Prostate gland (tissue), 2 donors: ENCODE measurements at regions not wholly inside any gene's neighbourhood (a gene's known extent, or its start where the extent isn't known, plus 50 kb on each side); places are given as distances from the start of the nearest gene placed in this dataset.

Experiments
- DNase-seq: peaks from one replicate; pipeline ENCODE4 v3.0.0-alpha.2; 2019; ENCODE audit warnings: low spot score
- H3K27ac ChIP-seq, 2 donors: fragments of 200-600 bp; sonication (generic); 2 replicates each; pipeline ENCODE4 v1.5.1; 2017 to 2019
- H3K27me3 ChIP-seq: fragments of 200-600 bp; sonication (generic); replicated peaks from 2 replicates; pipeline ENCODE4 v1.5.1; 2019; ENCODE audit not compliant: insufficient read depth
- H3K36me3 ChIP-seq, 2 donors: fragments of 200-600 bp; sonication (generic); 1 replicate in 1 of 2; 2 replicates in 1 of 2; pipeline versions ENCODE4 v1.5.1 to v1.8.1; 2017 to 2019
- H3K4me1 ChIP-seq: fragments of 200-600 bp; sonication (generic); replicated peaks from 2 replicates; pipeline ENCODE4 v1.5.1; 2019
- H3K4me3 ChIP-seq, 2 donors: fragments of 200-600 bp; sonication (generic); 2 replicates each; pipeline ENCODE4 v1.5.1; 2017 to 2019
- H3K9me3 ChIP-seq: fragments of 200-600 bp; sonication (generic); 2 replicates; pipeline ENCODE4 v1.5.1; 2017
- POLR2A ChIP-seq: fragments of 450-650 bp; IDR thresholded peaks from one replicate; pipeline ENCODE4 v1.6.1; 2016; ENCODE audit warnings: antibody characterized with exemption, mild to moderate bottlenecking
- POLR2AphosphoS5 ChIP-seq: sonication (generic); formaldehyde crosslinking; IDR thresholded peaks from one replicate; pipeline ENCODE4 v1.6.1; 2017; ENCODE audit warnings: antibody characterized with exemption
- WGBS: methylation state at CpG from one replicate; pipeline ENCODE4 v1.1.5; 2018; 5-methylcytosine and 5-hydroxymethylcytosine counted together
- intact Hi-C: fragments of 100-400 bp; cut with DNase I; formaldehyde crosslinking; loops from one replicate; pipeline ENCODE4 v1.14.2; 2022
- TF ChIP-seq, protein P1 (sequence below), 4 experiments: fragments of 200-600 bp in 2 of 4; fragments of 450-650 bp in 2 of 4; sonication (generic) in 2 of 4; IDR thresholded peaks; 1 replicate in 3 of 4; 2 replicates in 1 of 4; pipeline ENCODE4 v1.5.1; 2016 to 2019; ENCODE audit warnings: antibody characterized with exemption in 4 of 4, mild to moderate bottlenecking in 2 of 4, moderate library complexity in 2 of 4

DNA sequence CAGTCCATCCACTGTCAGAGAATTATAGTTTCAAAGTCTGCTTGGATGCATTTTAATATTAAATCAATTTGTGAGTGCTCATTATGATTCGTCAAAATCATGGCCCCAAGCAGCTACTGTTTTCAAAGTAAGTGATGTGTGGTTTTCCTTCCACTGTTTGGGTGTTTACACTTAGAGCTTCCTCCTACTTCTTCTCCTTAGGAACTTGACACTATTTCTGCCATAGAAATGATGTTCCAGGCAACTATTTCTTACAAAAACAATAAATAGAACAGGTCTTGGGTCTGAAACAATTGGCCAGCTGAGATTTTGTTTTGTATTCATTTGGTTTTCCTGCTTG lies 132.8 kb upstream of the RAI14 start:
- Histone ChIP-seq H3K4me3 (no peak overlapping the region), H3K27me3 (no peaks in the 10 kb centered on the region), H3K4me1 (no peaks in the 10 kb centered on the region), H3K27ac (no peak overlapping the region), H3K36me3 (no peaks in the 10 kb centered on the region), H3K9me3 (no peaks in the 10 kb centered on the region)
- 6% methylated on average over 1 of the region's 1 CpG for WGBS
- DNase-seq: no peak
- TF ChIP-seq POLR2AphosphoS5 (no peak), POLR2A (no peak)
- TF ChIP-seq, protein P1, sequence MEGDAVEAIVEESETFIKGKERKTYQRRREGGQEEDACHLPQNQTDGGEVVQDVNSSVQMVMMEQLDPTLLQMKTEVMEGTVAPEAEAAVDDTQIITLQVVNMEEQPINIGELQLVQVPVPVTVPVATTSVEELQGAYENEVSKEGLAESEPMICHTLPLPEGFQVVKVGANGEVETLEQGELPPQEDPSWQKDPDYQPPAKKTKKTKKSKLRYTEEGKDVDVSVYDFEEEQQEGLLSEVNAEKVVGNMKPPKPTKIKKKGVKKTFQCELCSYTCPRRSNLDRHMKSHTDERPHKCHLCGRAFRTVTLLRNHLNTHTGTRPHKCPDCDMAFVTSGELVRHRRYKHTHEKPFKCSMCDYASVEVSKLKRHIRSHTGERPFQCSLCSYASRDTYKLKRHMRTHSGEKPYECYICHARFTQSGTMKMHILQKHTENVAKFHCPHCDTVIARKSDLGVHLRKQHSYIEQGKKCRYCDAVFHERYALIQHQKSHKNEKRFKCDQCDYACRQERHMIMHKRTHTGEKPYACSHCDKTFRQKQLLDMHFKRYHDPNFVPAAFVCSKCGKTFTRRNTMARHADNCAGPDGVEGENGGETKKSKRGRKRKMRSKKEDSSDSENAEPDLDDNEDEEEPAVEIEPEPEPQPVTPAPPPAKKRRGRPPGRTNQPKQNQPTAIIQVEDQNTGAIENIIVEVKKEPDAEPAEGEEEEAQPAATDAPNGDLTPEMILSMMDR (IDR thresholded peaks at IDR 0.05): no peak
- intact Hi-C loops: loop anchor here (2.0 to 5.0 kb wide), 2 partner anchors 36 to 375 kb away; no protein-coding TSS in a partner anchor

GRCh38 chr5:34524123-34524522 lies 132.0 kb upstream of the RAI14 start:
- no peaks in the 10 kb centered on the region for H3K9me3 ChIP-seq
- no peak overlapping the region for H3K4me3 ChIP-seq
- no peak overlapping the region for H3K27ac ChIP-seq
- H3K36me3 ChIP-seq: no peaks in the 10 kb centered on the region
- TF ChIP-seq, protein P1 (IDR thresholded peaks at IDR 0.05): no peak
- no peak for TF ChIP-seq POLR2AphosphoS5
- no peak for TF ChIP-seq POLR2A
- intact Hi-C loops: loop anchor here (5.0 kb wide), 1 partner anchor 37 kb away; no protein-coding TSS in a partner anchor
- DNase-seq: no peak
- H3K27me3 ChIP-seq: no peaks in the 10 kb centered on the region
- 88% methylated on average over 1 of the region's 1 CpG for WGBS
- no peaks in the 10 kb centered on the region for H3K4me1 ChIP-seq

DNA sequence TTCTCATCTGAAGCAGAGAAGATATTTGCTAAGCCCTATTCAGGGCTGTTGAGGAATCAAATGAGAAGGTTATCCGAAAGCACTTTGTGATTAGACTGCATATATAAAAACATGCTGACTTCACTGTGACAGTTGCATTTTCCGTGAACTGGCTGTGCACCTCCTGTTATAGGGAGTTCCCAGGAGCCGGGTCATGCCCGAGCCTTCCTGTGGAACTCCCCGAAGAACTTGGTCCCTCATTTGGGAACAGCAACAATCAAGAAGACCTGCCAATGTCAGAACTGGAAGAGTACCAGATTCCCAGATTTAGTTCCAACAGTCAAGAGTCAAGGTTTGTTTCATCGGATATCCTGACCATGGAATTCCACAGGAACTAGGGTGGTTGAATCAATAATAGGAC lies 130.4 kb upstream of the RAI14 start:
- no peaks in the 10 kb centered on the region for H3K9me3 ChIP-seq
- no peak overlapping the region for H3K4me3 ChIP-seq
- H3K27me3 ChIP-seq: no peaks in the 10 kb centered on the region
- H3K27ac ChIP-seq: no peak overlapping the region
- TF ChIP-seq POLR2A (no peak), POLR2AphosphoS5 (no peak)
- TF ChIP-seq, protein P1 (IDR thresholded peaks at IDR 0.05): no peak
- WGBS: 72% methylated on average over 6 of the region's 6 CpGs
- no peaks in the 10 kb centered on the region for H3K36me3 ChIP-seq
- no peak for DNase-seq
- intact Hi-C loops: loop anchor here (5.0 kb wide), 1 partner anchor 132 kb away; the partner anchor contains the start of gene RAI14
- H3K4me1 ChIP-seq: no peaks in the 10 kb centered on the region

GRCh38 chr5:34526682-34527305 lies 129.3 kb upstream of the RAI14 start:
- intact Hi-C loops: loop anchor here (5.0 kb wide), 1 partner anchor 131 kb away; the partner anchor contains the start of gene RAI14
- WGBS: 58% methylated on average over 3 of the region's 3 CpGs
- TF ChIP-seq POLR2AphosphoS5: no peak
- TF ChIP-seq, protein P1 (IDR thresholded peaks at IDR 0.05): no peak
- no peak for TF ChIP-seq POLR2A

More at GRCh38 chr5:34526682-34527305, 129.3 kb upstream of the RAI14 start:
- Histone ChIP-seq H3K27ac (no peak overlapping the region), H3K4me1 (no peaks in the 10 kb centered on the region), H3K4me3 (no peak overlapping the region), H3K36me3 (no peaks in the 10 kb centered on the region), H3K9me3 (no peaks in the 10 kb centered on the region), H3K27me3 (no peaks in the 10 kb centered on the region)
- no peak for DNase-seq
